ENCODE measurements at regions not wholly inside any gene's neighbourhood (a gene's known extent, or its start where the extent isn't known, plus 50 kb on each side); places are given as distances from the start of the nearest gene placed in this dataset.

DNA sequence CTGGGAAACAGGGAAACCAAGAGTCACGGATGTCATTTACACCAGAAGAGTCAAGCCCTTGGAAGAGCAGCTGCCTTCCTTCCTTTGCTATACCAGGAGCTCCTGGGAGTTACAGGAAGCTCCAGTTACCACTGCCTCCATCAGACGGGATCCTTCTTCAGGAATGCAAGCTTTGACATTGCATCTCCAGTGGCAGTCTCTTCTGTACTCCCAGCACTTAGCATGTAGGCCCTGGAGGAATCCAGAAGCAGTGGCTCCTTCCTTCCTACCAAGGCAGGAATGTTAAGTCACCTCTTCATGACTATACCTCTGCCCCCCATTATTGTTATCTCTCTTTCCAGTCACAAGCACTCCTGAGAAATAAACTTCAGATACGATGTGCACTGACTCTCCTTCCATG is 836.0 kb downstream of the MAFB start:
- DNase-seq = no peak

DNA sequence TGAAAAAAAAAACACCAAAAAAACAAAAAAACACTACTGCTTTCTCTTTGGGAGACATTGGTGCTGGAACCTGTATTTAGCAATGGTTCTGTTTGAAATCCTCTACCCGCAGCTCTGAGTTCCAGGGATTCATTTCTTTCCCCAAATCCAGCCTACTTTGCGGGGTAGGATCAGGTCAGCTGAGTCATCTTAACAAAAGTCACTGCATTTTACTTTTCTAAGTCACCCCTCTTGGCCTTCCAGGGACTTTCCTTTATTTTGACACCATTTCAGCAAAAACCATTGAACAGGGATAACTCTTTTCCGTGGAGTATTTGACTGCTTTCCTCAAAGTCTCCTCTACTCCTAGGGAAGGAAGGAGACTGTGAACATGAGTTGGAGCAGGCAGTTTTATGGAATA is 837.6 kb downstream of the MAFB start:
- no peak for DNase-seq

DNA sequence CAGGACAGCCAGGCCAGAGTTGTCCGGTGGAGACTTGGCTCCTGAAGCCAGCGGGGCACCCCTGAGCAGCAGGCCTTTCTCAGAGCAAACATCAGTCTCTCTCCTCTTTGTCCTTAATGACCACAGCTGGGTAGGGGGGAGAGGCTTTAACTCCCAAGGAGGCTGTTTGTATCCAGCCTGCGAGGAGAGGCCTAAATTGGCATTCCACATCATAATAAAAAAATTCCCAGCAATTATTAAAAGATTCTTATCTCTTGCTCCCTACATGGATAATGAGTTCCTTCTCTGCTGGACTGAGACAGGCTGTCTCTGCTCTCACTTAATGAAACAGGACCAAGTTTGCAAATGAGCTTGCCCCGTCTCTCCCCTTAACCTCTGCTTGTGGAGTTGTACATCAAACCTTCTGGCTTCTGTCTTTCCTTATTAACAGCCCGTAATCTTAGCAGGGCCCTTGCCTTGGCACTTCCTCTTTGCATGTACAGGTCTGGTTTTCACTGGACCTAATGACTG is 838.2 kb downstream of the MAFB start:
- no peak for DNase-seq

DNA sequence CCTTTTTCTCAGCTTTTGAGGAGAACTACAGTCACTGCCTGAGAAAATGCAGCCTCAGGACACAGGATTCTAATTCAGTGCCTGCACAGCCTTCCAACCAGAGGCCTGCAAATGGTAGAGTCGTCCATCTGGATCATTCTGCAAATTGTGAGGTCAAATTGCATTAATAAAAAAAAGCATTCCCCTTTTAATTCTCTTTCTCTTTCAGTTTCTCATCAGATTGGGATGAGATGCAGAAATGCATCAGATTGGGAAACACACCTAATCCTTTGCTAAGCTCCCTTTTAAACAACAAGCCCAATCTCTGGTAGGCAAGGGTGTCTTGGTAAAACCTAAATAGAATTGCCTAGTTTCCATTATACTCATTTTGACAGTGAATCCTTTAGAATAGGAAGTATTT is 838.8 kb downstream of the MAFB start:
- DNase-seq = no peak

DNA sequence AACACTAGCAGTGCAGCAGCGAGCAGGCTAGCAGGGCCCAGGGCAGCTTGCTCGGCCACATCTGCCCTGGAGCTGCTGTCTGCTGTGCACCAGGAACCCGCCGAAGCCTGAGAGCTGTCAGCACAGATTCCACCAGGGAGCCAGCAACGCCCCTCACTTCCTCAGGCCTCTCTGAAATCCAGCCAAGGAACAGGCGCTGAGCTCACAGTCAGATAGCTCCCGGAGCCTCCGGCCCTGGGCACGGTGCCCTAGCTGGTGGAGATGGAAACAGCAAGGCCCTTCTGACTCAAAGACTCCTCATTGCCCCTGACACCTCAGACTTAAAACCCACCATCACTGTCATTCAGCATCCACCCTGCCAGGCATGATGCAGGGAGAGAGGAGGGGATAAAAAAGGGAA is 839.4 kb downstream of the MAFB start:
- no peak for DNase-seq

DNA sequence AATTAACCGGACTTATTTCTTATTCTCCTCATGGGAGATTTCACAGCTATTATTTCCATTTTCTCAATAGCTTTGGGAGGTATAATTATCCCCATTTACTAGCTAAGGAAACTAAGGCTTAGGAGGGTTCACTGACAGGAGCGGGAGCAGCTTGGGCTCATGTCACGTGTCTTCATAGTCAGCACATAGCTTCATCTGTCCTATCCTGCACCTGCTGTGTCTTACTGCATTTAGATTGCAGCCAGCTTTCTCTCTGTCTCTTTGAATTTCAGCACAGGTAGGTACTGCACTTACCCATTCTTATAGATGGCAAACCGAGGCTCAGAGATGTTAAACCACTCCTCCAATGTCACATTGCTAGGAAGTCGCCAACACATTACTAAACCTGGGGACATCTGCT is 839.9 kb downstream of the MAFB start:
- DNase-seq = no peak

DNA sequence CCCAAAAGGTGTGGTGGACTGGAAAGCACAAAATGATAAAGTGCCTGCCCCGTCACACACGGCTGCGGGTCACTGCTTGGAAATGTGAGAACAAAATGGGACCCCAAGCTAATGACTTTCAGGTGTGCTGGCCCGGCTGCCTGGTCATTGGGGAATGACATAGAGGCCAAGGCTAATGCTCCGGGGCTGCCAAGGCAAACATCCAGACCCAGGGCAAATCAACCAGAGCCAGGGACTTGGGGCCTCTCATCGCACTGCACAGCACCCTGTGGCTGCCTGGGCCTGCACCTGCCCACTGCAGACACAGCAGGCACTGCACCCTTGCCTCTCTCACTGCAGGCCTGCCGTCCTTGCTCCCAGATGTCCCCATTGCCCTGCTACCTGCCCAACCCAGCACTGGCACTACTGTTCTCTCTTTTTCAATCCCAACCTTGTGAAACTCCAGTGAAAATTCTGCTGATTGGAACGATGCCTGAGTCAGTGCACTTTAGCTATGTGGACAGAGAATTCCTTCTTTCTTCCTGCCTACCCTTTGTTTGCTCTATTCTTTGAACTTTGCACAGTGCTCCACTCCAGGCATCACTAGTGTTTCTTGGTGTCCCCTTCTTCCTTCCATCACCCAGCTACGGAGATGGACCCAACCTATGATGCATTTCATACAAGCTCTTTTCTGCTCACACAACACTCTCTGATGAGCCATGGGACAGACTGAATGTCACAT is 849.5 kb downstream of the MAFB start:
- no peak for DNase-seq

DNA sequence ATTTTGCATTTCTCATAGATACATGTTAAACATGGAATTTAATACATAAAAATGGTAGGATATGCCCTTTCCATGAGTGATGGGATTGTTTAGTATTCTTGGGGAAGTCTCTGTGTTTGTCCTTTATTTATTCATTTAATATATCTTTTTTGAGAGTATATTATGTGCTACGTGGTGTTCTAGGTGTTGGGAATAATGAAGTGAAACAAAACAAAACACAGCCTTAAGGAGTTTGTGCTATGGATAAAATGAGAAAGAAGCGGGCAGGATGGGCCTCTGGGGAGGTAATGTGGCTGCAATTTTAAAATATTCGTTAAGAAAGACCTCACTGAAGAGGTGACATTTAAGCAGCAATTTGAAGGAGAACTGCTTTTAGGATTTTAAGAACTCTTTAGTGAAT is 851.5 kb downstream of the MAFB start:
- no peak for DNase-seq

DNA sequence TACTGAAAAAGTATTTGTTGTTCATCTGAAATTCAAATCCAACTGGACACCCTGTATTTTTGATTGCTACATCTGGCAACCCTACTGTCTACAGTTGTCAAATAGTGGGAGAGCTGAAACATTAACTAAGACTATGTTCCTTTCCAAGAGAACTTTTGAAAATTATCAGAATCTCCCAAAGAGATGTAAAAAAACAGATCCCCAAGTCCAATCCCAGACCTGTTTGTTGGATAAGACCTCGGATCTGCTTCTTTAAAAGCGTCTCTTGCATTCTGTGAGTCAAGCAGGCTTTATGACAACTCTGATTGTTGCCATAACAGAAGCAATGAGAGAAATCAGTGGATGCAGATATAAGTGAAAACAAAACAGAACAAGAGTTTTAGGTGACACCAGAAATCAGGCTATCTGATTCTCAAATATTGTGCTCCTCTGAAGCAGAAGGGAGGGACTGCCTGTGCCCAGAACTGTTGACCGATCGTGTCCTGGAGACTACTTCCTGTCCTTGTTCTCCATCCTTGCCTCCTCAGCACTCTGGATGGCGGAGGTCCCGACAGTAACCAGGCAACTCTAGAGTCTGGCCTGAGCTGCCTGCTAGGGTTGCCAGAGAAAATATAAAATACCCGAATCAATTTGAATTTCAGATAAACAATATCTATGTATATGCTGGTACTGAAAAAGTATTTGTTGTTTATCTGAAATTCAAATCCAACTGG is 853.8 kb downstream of the MAFB start:
- DNase-seq = no peak

DNA sequence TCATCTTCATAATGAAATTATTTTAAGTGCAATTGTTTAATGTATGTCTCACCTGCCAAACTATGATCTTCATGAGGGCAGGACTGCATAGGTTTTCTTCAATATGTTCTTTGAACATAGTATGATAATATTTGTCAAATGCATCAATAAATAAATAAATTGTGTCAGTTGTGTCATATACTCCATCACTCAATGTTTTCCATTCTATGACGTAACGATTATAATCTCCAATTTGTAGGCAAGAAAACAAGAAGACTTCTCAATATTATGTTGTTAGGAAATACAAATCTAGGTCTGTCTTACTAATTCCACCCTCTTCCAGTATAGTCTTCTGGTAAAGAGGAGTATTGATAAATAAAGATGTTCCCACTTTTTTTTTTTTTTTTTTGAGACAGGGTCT is 858.1 kb downstream of the MAFB start:
- no peak for DNase-seq

DNA sequence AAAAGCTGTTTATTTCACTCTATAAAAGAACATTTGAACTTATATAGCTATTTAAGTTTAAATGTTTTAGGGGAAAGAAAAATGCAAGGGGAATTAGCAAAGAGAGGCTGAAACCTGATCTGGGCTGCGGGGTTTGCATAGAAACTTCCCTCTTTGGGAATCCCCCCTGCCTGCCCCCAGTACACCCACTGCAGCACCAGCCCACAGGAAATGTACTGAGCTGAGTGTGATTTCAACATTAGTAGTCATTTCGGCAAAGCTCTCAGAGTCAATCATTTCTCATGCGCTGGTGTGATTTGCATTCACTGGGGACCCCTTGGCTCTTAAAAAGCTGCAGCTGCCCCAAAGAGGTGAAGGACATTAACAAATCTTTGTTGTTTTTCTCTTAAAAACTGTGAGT is 859.4 kb downstream of the MAFB start:
- no peak for DNase-seq

DNA sequence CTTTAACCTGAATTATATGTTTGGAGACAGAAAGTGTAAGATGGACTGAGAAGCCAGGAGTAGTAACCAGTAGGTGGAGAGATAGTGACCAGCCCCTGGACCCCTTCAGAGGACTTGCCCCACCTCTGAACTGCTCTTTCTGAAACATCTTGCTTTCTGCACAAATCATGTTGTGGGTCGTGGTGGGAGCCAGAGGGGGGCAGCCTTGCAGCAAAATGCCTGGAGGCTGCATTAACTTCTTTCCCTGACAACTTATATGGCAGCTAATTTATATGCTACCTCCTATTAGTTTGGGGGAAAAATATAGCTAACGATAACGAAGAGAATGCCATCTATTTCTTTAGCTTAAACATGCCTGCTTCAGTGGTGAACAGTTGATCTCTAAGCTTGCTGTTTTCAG is 859.8 kb downstream of the MAFB start:
- no peak for DNase-seq

DNA sequence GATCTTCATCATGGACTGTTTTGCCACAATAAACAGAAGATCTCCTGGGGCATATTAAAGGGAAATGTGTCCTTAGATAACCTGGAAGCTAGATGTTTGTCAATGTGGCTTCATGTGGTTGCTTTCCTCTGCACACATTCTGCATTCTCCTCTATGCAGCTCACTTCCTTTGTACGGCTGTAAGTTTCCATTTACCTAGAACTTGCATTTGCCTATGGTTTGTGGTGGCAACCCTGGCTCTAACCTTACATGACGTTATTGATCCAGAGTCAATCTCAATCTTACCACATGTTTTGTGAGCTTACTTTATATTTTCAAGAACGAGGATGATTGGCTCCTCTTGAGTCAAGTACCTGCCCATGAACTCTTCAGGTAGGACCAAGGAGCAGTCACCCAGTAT is 863.1 kb downstream of the MAFB start:
- no peak for DNase-seq

DNA sequence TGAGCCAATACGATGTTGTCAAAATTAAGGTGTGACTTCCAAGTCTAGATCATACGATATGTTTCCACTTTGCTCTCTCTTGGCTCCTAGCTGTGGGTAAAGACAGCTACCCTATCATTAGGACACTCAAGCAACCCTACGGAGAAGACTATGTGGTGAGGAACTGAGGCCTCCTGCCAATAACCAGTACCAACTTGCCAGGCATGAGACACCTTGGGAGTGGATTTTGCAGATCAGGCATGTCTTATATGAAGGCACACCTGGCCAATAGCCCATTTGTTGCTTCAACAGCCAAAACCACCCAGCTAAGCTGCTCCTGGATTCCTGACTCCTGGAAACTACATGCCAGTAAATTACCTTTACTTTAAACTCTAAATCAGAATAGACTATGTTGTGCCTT is 863.4 kb downstream of the DHX35 start:
- no peak for DNase-seq

DNA sequence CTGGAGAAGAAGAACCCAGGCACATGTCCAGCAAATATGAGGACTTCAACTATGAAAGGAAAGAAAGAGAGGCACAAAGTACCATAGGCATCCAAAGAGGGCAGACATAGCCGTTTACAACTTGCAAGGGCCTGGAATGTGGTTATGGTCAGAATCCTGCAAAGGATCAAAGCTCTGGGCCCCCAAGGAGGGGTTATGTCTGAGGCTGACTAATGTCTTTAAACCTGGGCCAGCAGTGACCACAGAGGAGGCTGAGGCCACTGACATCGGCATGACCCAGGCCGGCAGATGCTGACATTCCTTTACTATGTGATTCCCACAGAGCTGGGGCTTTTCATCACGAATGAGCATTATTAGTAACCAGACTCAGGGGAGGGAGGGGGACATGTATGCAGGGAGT is 861.1 kb downstream of the DHX35 start:
- DNase-seq = no peak

DNA sequence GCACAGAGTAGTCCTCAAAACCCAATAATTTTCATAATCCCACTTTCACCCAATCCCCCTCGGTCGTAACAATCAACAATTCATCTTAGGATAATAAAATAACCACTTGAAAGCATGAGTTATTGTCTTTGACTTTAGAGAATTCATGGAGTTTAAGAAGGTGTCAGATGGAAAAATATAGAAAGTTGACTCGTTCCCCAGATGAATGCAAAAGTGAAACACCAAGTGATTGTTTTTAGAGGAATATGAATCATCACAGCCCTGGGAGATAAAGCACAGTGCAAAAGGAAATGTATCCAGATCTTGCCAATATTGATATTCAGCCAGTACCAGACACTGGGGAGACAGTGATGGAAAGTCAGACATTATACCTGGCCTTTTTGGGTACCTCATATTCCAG is 860.5 kb downstream of the DHX35 start:
- no peak for DNase-seq

DNA sequence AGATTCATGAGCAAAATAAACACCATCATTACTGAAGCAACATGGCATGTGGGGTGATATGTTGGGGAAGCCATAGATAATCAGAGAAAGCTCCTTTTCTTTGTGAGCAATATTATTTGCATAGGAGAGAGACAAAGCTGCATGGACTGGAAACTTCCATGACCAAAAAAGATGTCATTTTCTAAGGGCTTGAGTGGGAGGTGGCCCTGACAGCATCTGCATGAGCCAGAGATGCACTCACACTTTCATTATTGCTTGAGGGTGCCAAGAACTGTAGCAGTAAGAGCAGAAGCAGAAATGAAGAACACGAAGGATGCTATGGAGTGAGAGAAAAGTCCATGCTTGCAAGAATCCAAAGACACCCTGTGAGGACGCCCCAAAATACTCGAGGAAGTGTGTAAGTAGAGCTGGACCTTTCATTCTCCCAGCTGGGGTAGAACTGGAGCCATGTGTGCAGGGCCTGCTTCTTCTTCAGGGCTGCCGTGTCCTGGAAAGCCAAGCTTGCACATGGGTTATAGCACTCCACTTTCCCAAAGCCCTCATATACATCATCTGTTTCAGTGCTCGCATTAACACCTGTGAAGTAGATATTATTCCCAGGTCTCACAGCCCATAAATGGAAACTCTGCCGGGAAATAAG is 851.2 kb downstream of the DHX35 start:
- no peak for DNase-seq

DNA sequence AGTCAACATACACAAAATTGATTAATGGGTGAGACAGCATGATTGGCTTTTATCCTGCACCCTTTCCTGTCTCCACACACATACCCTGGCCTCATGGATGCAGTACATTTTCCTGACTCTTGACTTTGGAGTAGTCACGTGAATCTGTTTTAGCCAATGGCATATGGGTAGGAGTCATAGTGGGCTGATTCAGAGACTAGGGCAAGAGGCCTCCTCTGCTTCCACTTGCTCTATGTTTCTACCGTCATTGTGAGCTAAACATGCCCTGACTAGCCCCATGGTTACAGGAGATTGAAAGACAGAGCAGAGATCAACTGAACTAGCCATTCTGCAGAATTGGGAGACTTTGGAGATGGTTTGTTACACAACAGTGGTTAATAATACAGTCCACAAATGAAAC is 850.0 kb downstream of the DHX35 start:
- DNase-seq = no peak

DNA sequence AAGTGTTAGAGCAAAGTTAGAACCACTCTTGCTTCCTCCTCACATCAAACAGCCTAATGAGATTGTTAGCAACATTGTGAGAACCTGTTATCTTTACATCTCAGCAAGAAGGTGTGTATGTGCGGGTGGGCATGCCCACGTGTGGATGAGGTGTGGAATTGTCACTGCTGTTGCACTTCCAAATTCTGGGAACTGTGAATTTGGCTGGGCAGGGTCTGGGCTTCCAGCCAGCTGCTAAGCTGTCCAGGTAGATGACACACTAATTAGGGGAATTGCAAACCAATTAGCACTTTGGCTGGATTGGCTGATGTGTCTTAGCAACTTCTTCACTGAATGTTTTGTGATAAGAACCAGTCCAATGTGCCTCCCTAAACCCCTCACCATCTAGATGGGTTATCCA is 848.2 kb downstream of the DHX35 start:
- no peak for DNase-seq

DNA sequence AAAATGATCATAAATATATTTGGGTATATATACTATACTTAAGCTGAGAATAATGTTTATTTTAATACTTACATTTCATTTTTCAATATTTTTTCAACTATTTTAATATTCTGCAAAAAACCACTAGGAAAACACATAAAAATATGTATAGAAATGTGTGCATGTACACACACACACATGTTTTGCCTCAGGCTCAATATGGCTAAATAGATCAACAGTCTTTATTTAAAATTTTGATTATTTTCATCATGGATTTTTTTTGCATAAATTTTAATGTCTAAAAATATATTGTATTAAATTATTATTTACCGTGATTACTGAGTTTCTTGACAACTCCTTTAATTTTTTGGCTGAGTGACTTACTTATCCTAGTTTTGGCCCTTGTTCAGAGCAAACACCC is 846.5 kb downstream of the DHX35 start:
- no peak for DNase-seq

DNA sequence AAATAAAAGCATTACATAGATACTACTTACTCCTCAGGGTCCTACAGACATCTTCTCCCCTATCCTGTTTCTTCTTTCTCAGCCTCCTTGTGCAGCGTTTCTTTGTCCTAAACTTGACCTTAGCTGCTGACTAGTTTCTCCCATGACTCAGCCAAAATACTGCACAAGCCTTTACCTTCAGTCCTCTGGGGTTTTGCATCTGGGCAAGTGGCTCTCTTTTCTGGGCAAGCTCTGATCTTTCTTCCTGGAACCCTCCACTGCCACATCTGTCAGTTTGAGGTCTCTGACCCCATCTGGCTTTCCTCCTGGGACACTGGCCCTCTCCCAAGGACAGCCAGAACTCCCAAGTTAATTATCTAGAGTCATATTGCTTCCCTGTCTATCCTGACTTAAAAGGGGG is 838.4 kb downstream of the DHX35 start:
- DNase-seq = no peak

DNA sequence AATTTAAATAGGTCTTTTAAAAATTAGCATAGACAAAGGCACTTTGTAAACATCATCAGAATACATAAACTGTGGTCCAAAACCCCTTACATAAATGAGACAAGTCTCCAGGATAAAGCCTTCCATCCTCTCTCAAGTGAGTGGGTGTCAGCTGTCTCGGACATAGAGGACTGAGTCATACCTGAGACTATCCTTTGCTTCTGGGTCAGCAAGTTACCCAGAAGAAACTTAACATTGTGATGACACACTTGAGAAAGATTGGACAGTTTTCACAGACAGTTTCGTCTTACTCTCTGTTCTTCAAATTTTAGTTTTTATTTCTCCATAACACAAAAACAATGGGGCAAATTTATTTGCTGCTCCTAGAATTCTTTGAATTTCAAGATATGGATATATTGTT is 838.0 kb downstream of the DHX35 start:
- DNase-seq = no peak

DNA sequence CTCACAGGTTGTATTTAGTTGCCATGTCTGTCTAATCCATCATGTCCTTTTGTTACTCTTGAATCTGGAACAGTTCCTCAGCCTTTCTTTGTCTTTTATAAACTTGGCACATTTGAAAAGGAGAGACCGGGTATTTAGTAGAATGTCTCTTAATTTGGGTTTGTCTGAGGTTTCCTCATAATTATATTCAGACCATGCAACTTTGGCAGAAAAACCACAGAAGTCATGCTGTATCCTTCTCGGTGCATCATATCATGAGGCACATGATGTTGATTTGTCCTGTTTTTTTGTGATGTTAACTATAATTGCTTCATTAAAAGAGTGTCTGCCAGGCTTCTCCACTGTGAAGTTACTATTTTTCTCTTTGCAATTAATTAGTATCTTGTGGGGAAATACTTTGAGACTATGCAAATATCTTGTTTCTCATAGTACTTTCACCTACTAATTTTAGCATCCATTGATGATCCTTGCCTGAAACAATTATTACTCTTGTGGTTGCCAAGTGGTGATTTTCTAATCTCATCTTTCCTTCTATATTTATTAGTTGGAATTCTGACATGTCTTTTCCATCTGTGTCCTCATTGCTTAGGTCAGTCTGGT is 837.3 kb downstream of the DHX35 start:
- no peak for DNase-seq

Measured in 8988T (cell line).